Stimulated activated CD8-positive, alpha-beta memory T cell treated with anti-CD3 and anti-CD28 coated beads, Interleukin-2, amount 100 ng/mL, for 48 hours (primary cell): ENCODE measurements at regions not wholly inside any gene's neighbourhood (a gene's known extent, or its start where the extent isn't known, plus 50 kb on each side); places are given as distances from the start of the nearest gene placed in this dataset.
"Not testable (repeated sequence)": the region's sequence is repeated elsewhere in the genome, so short reads cannot be mapped to it uniquely, and the experiment has no call there.

Source experiments
- DNase-seq, 2 donors: peaks; one replicate each; pipeline ENCODE4 v3.0.0-alpha.2; 2020; ENCODE audit warnings: low read depth in 2 of 2

- no peak for DNase-seq
Measured at GRCh38 chr7:68176974-68177373, 1180.3 kb downstream of the TYW1 start.

GRCh38 chr7:68180761-68181160, 1184.1 kb downstream of the TYW1 start:
- DNase-seq, result no peak

GRCh38 chr7:68183176-68183575, 1186.5 kb downstream of the TYW1 start:
- DNase-seq, result no peak

- no peak for DNase-seq
Measured at GRCh38 chr7:68185631-68186456, 1189.2 kb downstream of the TYW1 start.

- DNase-seq, result no peak
Measured at GRCh38 chr7:68187532-68187931, 1190.9 kb downstream of the TYW1 start.

GRCh38 chr7:68192941-68193340, 1196.3 kb downstream of the TYW1 start:
- no peak for DNase-seq

- DNase-seq, result not testable (repeated sequence)
Measured at GRCh38 chr7:68195642-68196041, 1199.0 kb downstream of the TYW1 start.

GRCh38 chr7:68200051-68200670, 1203.5 kb downstream of the TYW1 start:
- DNase-seq, result no peak

- no peak for DNase-seq
Measured at GRCh38 chr7:68203251-68203650, 1206.6 kb downstream of the TYW1 start.

GRCh38 chr7:68205826-68206225, 1209.2 kb downstream of the TYW1 start:
- DNase-seq, result no peak

GRCh38 chr7:68206946-68207485, 1210.4 kb downstream of the TYW1 start:
- DNase-seq, result no peak

GRCh38 chr7:68207676-68208075, 1211.0 kb downstream of the TYW1 start:
- DNase-seq, result no peak

GRCh38 chr7:68209486-68209885, 1212.9 kb downstream of the TYW1 start:
- no peak for DNase-seq

- no peak for DNase-seq
Measured at GRCh38 chr7:68213838-68214237, 1217.2 kb downstream of the TYW1 start.

- DNase-seq, result no peak
Measured at GRCh38 chr7:68216051-68216450, 1219.4 kb downstream of the TYW1 start.

GRCh38 chr7:68217426-68217825, 1220.8 kb downstream of the TYW1 start:
- no peak for DNase-seq

GRCh38 chr7:68218461-68218860, 1221.8 kb downstream of the TYW1 start:
- no peak for DNase-seq

- no peak for DNase-seq
Measured at GRCh38 chr7:68222311-68222710, 1225.7 kb downstream of the TYW1 start.

- no peak for DNase-seq
Measured at GRCh38 chr7:68224041-68224741, 1227.6 kb downstream of the TYW1 start.

- not testable (repeated sequence) for DNase-seq
Measured at GRCh38 chr7:68231011-68231410, 1234.4 kb downstream of the TYW1 start.

GRCh38 chr7:68235937-68236336, 1239.3 kb downstream of the TYW1 start:
- DNase-seq, result no peak

- no peak for DNase-seq
Measured at GRCh38 chr7:68238204-68238805, 1241.7 kb downstream of the TYW1 start.
